CD1c-positive myeloid dendritic cell (primary cell): ENCODE measurements at regions not wholly inside any gene's neighbourhood (a gene's known extent, or its start where the extent isn't known, plus 50 kb on each side); places are given as distances from the start of the nearest gene placed in this dataset.

ENCODE experiments used
- DNase-seq: peaks from one replicate; pipeline ENCODE4 v3.0.0-alpha.2; 2016; ENCODE audit errors: extremely low spot score

GRCh38 chr18:22355598-22355997 lies 62.1 kb downstream of the CTAGE1 start:
- no peak for DNase-seq

DNA sequence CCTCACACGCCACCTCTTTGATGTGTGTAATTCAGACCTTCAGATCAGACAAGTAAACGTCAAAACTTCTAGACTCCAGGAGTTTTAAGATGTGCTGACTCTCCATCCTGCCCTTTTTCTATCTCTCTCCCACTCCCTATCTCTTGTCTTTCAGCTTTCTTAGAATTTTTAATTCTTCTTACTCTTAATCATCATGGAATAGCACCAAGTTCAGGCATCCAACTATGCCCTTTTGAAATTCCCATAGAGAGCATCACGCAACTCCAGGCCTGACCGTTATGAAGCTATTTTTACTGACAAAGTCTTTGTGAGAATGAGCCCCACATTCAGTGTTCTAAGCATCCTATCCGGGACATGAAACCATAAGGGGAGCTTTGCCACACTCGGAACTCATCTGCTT lies 62.6 kb downstream of the CTAGE1 start:
- no peak for DNase-seq

- DNase-seq: no peak
Measured at GRCh38 chr18:22349966-22350365, 67.7 kb downstream of the CTAGE1 start.

GRCh38 chr18:22349317-22349898 lies 68.3 kb downstream of the CTAGE1 start:
- no peak for DNase-seq

GRCh38 chr18:22348521-22349316 lies 69.0 kb downstream of the CTAGE1 start:
- DNase-seq: no peak

DNA sequence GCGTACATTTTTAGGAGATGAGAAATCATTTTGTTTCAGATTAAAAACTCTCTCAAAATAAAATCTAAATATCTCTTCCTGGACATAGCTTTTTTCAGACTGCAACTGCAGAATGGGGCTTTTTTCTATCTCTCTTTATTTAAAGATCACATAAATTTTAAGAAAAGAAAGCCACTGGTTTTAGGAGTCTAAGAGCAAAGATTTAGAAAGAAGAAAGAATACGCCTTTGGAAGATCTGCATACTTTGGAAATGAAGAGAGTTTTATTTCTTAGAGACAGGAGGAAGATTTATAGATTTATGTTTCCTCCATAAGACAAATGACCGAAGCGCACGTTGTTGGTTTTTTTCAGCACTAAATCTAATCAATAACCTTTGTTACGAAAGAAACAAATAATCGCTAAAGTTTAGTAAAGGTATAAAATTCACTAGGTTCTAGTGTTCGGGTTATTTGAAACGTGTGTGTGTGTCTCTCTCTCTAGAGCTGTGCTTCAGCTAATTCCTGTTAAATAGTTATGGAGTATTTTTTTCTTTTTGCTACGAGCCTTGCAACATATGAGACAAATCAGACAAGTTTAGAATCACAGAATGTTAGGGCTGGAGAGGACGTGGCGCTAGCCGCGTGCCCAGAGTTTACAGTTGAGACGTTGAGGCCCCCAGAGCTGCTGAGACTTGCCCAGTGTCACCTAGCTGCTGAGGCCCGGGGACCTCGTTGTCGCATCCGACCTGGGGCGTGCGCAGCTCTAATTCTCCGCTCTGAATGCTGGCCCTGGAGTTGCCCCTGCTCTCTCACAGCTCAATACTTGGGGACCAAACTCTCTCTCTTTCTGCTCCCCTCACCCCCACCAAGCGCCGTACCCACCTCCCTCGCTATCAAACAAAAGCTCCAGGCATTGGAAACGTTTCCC lies 69.9 kb downstream of the CTAGE1 start:
- no peak for DNase-seq

DNA sequence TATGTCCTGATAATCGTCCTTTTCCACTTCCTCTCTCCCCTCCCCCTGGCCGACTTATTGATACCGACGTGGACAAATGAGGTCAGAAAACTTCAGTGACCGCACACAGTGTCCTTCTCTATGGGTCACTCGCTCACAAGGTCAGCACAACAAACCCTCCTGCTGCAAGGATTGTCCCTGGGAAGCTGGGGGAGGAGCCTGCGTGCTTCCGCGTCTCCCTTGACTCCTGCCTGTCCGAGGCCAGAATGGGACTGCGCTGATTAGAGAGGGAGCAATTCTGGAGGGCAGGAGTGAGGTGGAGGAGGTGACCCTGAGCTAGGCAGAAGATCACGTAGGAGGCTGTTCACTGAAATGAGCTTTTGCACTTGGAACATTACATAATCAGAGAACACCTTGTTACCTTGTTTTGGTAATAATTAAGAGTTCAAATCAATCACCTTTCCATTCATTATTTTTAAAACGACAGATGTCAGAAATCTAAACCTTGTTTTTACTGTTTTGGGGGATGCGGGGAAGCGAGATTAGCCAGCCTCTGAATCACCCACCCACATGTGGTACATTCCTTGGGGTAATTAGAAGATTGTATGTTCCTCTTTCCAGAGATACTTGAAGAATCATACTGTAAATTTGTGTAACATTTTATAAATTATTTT lies 70.6 kb downstream of the CTAGE1 start:
- peak; percentile 68 for DNase-seq

- peak; percentile 42 for DNase-seq
Measured at GRCh38 chr18:22346401-22346952, 71.2 kb downstream of the CTAGE1 start.

DNA sequence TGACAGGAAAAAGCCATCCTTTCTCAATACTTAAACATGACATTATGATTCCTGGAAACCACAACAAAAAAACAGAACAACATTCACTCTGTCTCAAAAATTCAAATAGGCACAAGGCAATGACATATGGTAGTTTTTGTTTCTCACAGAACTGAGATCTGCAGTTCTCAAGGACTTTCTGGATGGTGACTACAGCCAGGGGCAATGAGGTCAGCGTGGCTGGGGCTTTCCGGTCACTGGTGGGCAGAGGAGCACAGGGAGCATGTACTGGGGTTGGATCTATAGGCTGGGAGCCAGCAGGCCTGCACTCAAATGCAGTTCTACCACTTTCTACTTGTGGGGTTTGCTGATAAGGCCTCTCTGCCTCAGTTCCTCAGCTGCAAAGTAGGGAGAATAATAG lies 72.0 kb downstream of the CTAGE1 start:
- DNase-seq: peak; percentile 22

DNA sequence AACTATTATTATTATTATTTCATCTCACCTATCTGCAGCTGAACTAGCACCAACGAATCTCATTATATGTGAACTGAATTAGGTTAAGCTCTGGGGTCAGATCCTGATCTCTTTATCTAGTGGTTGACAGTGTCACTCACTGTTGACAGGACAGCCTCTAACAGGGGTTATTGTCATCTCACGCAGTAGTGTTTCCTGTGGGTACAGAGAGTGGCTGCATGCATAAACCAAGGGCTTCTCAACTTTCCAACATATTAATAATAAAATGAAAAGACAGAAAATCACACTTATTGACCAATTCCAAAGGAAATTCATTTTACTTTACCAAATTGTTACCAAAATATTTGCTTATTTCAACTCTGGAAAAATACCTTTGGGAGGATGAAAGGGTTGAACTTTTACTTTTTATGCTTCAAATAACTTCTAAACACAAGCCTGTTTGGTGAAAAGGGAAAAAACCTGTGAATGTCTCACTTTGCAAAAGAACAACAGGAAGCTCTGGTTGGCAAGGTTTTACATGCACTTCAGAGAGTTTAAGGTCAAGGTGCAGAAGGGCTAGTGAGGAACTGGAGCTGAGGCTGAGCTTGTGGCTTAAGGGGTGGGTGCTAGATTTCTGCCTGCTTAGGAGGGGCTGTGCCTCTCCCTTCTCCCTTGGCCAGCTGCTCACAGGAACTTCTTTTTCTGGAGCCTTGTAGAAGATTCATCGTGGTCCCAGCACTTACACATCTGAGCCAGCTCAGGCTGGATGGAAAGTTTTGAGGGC lies 72.6 kb downstream of the CTAGE1 start:
- no peak for DNase-seq

GRCh38 chr18:22344445-22344844 lies 73.3 kb downstream of the CTAGE1 start:
- no peak for DNase-seq

DNA sequence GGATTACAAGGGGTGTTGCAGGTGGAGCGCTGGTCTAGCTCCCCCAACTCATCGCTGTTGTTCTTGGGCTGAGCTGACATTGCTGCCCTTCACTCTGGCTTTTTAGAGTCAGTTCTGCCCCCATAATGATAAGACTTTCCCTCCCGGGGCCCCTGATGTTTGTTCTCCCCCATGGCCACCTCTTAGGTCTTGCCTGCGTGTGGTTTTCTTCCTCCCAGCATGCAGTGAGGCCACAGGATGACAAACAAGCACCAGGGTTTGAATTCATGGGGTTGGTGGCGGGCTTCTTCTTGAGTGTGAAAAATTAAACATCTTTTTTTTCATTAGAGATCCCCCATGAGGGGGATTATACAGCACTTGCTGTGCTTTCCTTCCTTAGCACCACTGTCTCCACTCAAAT lies 74.1 kb downstream of the CTAGE1 start:
- DNase-seq: no peak

GRCh38 chr18:22342625-22343024 lies 75.1 kb downstream of the CTAGE1 start:
- no peak for DNase-seq

- DNase-seq: no peak
Measured at GRCh38 chr18:22340331-22340730, 77.4 kb downstream of the CTAGE1 start.

DNA sequence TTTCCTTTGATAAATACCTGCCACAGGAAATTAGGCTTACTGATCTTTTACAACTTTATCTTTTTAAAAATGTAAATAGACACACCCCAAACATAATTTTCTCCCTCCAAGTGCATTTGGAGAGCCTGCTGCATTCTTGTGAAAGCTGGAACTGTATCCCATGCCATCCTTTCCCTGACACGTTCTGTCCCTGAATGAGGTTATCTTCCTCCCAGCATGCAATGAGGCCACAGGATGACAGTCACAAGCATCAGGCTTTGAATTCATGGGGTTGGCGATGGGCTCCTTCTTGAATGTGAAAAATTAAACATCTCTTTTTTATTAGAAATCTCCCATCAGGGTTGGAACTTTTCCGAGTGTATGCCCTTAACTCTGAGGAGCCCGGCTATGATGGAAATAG lies 77.8 kb downstream of the CTAGE1 start:
- DNase-seq: no peak

GRCh38 chr18:22337833-22338232 lies 79.9 kb downstream of the CTAGE1 start:
- DNase-seq: no peak

- DNase-seq: no peak
Measured at GRCh38 chr18:22337306-22337705, 80.4 kb downstream of the CTAGE1 start.

GRCh38 chr18:22336406-22336805 lies 81.3 kb downstream of the CTAGE1 start:
- DNase-seq: no peak

GRCh38 chr18:22335731-22336198 lies 82.0 kb downstream of the CTAGE1 start:
- DNase-seq: no peak

GRCh38 chr18:22334567-22334966 lies 83.1 kb downstream of the CTAGE1 start:
- no peak for DNase-seq

DNA sequence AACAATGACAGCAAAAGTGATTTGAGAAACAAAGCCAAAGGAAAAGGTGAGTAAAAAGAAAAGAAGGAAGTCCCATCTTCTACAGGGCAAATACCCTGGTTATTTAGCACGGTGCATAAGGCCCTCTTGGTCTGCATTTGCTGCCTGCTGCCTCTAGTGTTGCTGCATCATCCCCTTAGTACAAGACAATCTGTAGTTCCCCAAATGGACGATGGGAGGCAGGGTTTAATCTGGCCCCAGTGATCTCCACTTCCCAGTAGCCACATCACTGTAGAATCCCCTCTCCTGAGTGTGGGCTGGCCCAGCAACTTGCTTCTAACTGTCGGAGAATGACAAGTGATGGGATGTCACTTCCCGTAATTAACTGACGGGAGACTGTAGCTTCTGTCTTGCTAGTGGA lies 85.1 kb downstream of the CTAGE1 start:
- peak; percentile 35 for DNase-seq
